ENCODE measurements at regions not wholly inside any gene's neighbourhood (a gene's known extent, or its start where the extent isn't known, plus 50 kb on each side); places are given as distances from the start of the nearest gene placed in this dataset.
"Not testable (repeated sequence)": the region's sequence is repeated elsewhere in the genome, so short reads cannot be mapped to it uniquely, and the experiment has no call there.

- DNase-seq: no peak
- Mint-ChIP-seq H3K36me3 (ENCODE audit: low read depth) (no peaks in the 10 kb centered on the region), H3K27ac (no peak overlapping the region), H3K4me1 (ENCODE audit: low read depth) (no peaks in the 10 kb centered on the region), H3K27me3 (no peaks in the 10 kb centered on the region), H3K9me3 (peaks cover 9% of the 10 kb centered on the region), H3K4me3 (no peak overlapping the region)
Measured at GRCh38 chr11:38721586-38722315, 2123.7 kb upstream of the RAG2 start.

- Mint-ChIP-seq H3K4me1 (ENCODE audit: low read depth) (no peaks in the 10 kb centered on the region), H3K27me3 (no peaks in the 10 kb centered on the region), H3K4me3 (no peak overlapping the region), H3K9me3 (peaks cover 18% of the 10 kb centered on the region), H3K36me3 (ENCODE audit: low read depth) (no peaks in the 10 kb centered on the region), H3K27ac (no peak overlapping the region)
- no peak for DNase-seq
Measured at GRCh38 chr11:38718659-38719058, 2120.6 kb upstream of the RAG2 start.

- DNase-seq: no peak
- peaks cover 21% of the 10 kb centered on the region for H3K9me3 Mint-ChIP-seq
- H3K36me3 Mint-ChIP-seq (ENCODE audit: low read depth): no peaks in the 10 kb centered on the region
- H3K4me3 Mint-ChIP-seq: no peak overlapping the region
- no peaks in the 10 kb centered on the region for H3K4me1 Mint-ChIP-seq (ENCODE audit: low read depth)
- no peaks in the 10 kb centered on the region for H3K27me3 Mint-ChIP-seq
- no peak overlapping the region for H3K27ac Mint-ChIP-seq
Measured at GRCh38 chr11:38718049-38718448, 2120.0 kb upstream of the RAG2 start.

- no peak overlapping the region for H3K4me3 Mint-ChIP-seq
- no peak for DNase-seq
- H3K36me3 Mint-ChIP-seq (ENCODE audit: low read depth): no peaks in the 10 kb centered on the region
- H3K27ac Mint-ChIP-seq: no peak overlapping the region
- peaks cover 26% of the 10 kb centered on the region for H3K9me3 Mint-ChIP-seq
- H3K4me1 Mint-ChIP-seq (ENCODE audit: low read depth): no peaks in the 10 kb centered on the region
- H3K27me3 Mint-ChIP-seq: no peaks in the 10 kb centered on the region
Measured at GRCh38 chr11:38711110-38711509, 2113.1 kb upstream of the RAG2 start.

GRCh38 chr11:38710262-38710661 is 2112.2 kb upstream of the RAG2 start:
- Mint-ChIP-seq H3K4me3 (no peak overlapping the region), H3K4me1 (ENCODE audit: low read depth) (no peaks in the 10 kb centered on the region), H3K27ac (no peak overlapping the region), H3K9me3 (peaks cover 21% of the 10 kb centered on the region), H3K27me3 (no peaks in the 10 kb centered on the region), H3K36me3 (ENCODE audit: low read depth) (no peaks in the 10 kb centered on the region)
- no peak for DNase-seq

- H3K36me3 Mint-ChIP-seq (ENCODE audit: low read depth): no peaks in the 10 kb centered on the region
- H3K27me3 Mint-ChIP-seq: no peaks in the 10 kb centered on the region
- H3K9me3 Mint-ChIP-seq: peaks cover 25% of the 10 kb centered on the region
- no peak overlapping the region for H3K27ac Mint-ChIP-seq
- H3K4me1 Mint-ChIP-seq (ENCODE audit: low read depth): no peaks in the 10 kb centered on the region
- H3K4me3 Mint-ChIP-seq: no peak overlapping the region
- no peak for DNase-seq
Measured at GRCh38 chr11:38700111-38700510, 2102.1 kb upstream of the RAG2 start.

GRCh38 chr11:38693306-38693705 is 2095.3 kb upstream of the RAG2 start:
- Mint-ChIP-seq H3K36me3 (ENCODE audit: low read depth) (no peaks in the 10 kb centered on the region), H3K27me3 (no peaks in the 10 kb centered on the region), H3K4me3 (no peak overlapping the region), H3K27ac (no peak overlapping the region), H3K4me1 (ENCODE audit: low read depth) (no peaks in the 10 kb centered on the region), H3K9me3 (peaks cover 22% of the 10 kb centered on the region)
- no peak for DNase-seq

GRCh38 chr11:38690211-38690610 is 2092.2 kb upstream of the RAG2 start:
- H3K4me1 Mint-ChIP-seq (ENCODE audit: low read depth); DNase-seq; H3K27me3 Mint-ChIP-seq; H3K4me3 Mint-ChIP-seq; H3K36me3 Mint-ChIP-seq (ENCODE audit: low read depth); H3K27ac Mint-ChIP-seq: not testable (repeated sequence)
- H3K9me3 Mint-ChIP-seq: peaks cover 17% of the 10 kb centered on the region

- Mint-ChIP-seq H3K4me1 (ENCODE audit: low read depth) (no peaks in the 10 kb centered on the region), H3K4me3 (no peak overlapping the region), H3K36me3 (ENCODE audit: low read depth) (no peaks in the 10 kb centered on the region), H3K27ac (no peak overlapping the region), H3K27me3 (no peaks in the 10 kb centered on the region), H3K9me3 (peaks cover 15% of the 10 kb centered on the region)
- DNase-seq: no peak
Measured at GRCh38 chr11:38687008-38687407, 2089.0 kb upstream of the RAG2 start.

GRCh38 chr11:38683484-38683883 is 2085.4 kb upstream of the RAG2 start:
- Mint-ChIP-seq H3K27me3 (no peaks in the 10 kb centered on the region), H3K4me1 (ENCODE audit: low read depth) (no peaks in the 10 kb centered on the region), H3K9me3 (peaks cover 18% of the 10 kb centered on the region), H3K4me3 (no peak overlapping the region), H3K27ac (no peak overlapping the region), H3K36me3 (ENCODE audit: low read depth) (no peaks in the 10 kb centered on the region)
- DNase-seq: no peak

- DNase-seq: no peak
- Mint-ChIP-seq H3K4me1 (ENCODE audit: low read depth) (no peaks in the 10 kb centered on the region), H3K9me3 (peaks cover 16% of the 10 kb centered on the region), H3K27me3 (no peaks in the 10 kb centered on the region), H3K36me3 (ENCODE audit: low read depth) (no peaks in the 10 kb centered on the region), H3K27ac (no peak overlapping the region), H3K4me3 (no peak overlapping the region)
Measured at GRCh38 chr11:38680746-38681145, 2082.7 kb upstream of the RAG2 start.

- no peak overlapping the region for H3K4me3 Mint-ChIP-seq
- no peak overlapping the region for H3K27ac Mint-ChIP-seq
- no peak for DNase-seq
- H3K4me1 Mint-ChIP-seq (ENCODE audit: low read depth): no peaks in the 10 kb centered on the region
- peaks cover 14% of the 10 kb centered on the region for H3K9me3 Mint-ChIP-seq
- H3K27me3 Mint-ChIP-seq: no peaks in the 10 kb centered on the region
- H3K36me3 Mint-ChIP-seq (ENCODE audit: low read depth): no peaks in the 10 kb centered on the region
Measured at GRCh38 chr11:38680166-38680565, 2082.1 kb upstream of the RAG2 start.

GRCh38 chr11:38672445-38672844 is 2074.4 kb upstream of the RAG2 start:
- Mint-ChIP-seq H3K27me3 (no peaks in the 10 kb centered on the region), H3K36me3 (ENCODE audit: low read depth) (no peaks in the 10 kb centered on the region), H3K4me3 (no peak overlapping the region), H3K4me1 (ENCODE audit: low read depth) (no peaks in the 10 kb centered on the region), H3K9me3 (peaks cover 17% of the 10 kb centered on the region), H3K27ac (no peak overlapping the region)
- DNase-seq: no peak

- no peaks in the 10 kb centered on the region for H3K27me3 Mint-ChIP-seq
- peaks cover 21% of the 10 kb centered on the region for H3K9me3 Mint-ChIP-seq
- H3K4me1 Mint-ChIP-seq (ENCODE audit: low read depth): no peaks in the 10 kb centered on the region
- no peaks in the 10 kb centered on the region for H3K36me3 Mint-ChIP-seq (ENCODE audit: low read depth)
- H3K4me3 Mint-ChIP-seq: no peak overlapping the region
- H3K27ac Mint-ChIP-seq: no peak overlapping the region
- DNase-seq: no peak
Measured at GRCh38 chr11:38667359-38667758, 2069.3 kb upstream of the RAG2 start.

- Mint-ChIP-seq H3K4me1 (ENCODE audit: low read depth) (no peaks in the 10 kb centered on the region), H3K9me3 (peaks cover 10% of the 10 kb centered on the region), H3K27me3 (no peaks in the 10 kb centered on the region), H3K4me3 (no peak overlapping the region), H3K27ac (no peak overlapping the region), H3K36me3 (ENCODE audit: low read depth) (no peaks in the 10 kb centered on the region)
- no peak for DNase-seq
Measured at GRCh38 chr11:38648604-38649003, 2050.6 kb upstream of the RAG2 start.

GRCh38 chr11:38646382-38646781 is 2048.3 kb upstream of the RAG2 start:
- Mint-ChIP-seq H3K36me3 (ENCODE audit: low read depth) (no peaks in the 10 kb centered on the region), H3K27ac (no peak overlapping the region), H3K9me3 (peaks cover 12% of the 10 kb centered on the region), H3K4me1 (ENCODE audit: low read depth) (no peaks in the 10 kb centered on the region), H3K27me3 (no peaks in the 10 kb centered on the region), H3K4me3 (no peak overlapping the region)
- DNase-seq: no peak

All from activated T-cell treated with anti-CD3 and anti-CD28 coated beads, Interleukin-2, amount 50 U/mL, for 24 hours (primary cell).